Prostate gland (tissue), 2 donors: ENCODE measurements at regions not wholly inside any gene's neighbourhood (a gene's known extent, or its start where the extent isn't known, plus 50 kb on each side); places are given as distances from the start of the nearest gene placed in this dataset.

Source experiments
- POLR2A ChIP-seq: fragments of 450-650 bp; IDR thresholded peaks from one replicate; pipeline ENCODE4 v1.6.1; 2016; ENCODE audit warnings: antibody characterized with exemption, mild to moderate bottlenecking
- POLR2AphosphoS5 ChIP-seq: sonication (generic); formaldehyde crosslinking; IDR thresholded peaks from one replicate; pipeline ENCODE4 v1.6.1; 2017; ENCODE audit warnings: antibody characterized with exemption
- TF ChIP-seq, protein P1 (sequence below), 4 experiments: fragments of 200-600 bp in 2 of 4; fragments of 450-650 bp in 2 of 4; sonication (generic) in 2 of 4; IDR thresholded peaks; 1 replicate in 3 of 4; 2 replicates in 1 of 4; pipeline ENCODE4 v1.5.1; 2016 to 2019; ENCODE audit warnings: antibody characterized with exemption in 4 of 4, mild to moderate bottlenecking in 2 of 4, moderate library complexity in 2 of 4

DNA sequence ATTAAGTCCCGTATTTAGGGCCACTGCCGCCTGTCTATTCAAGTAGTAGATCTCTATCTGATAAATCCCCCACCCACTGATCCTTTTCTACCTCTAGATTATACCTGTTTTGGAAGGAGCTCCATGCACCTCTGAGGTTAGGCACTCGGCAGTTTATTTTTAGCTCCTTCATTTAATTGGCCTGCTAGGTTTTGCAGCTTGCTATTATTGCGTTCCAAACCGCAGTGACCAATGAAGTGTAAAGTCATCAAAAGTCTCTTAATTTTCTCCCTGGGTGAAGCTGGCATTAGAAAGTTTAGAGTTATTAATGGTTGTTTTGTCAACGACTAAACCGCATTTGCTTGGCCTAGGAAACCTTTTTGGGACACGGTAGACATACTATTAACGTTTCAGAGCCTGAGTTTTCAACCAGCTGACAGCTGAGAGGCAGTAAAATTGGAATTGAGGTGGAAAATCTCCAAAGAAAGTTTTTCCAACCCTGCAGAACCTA is 60.0 kb downstream of the RFPL4B start:
- TF ChIP-seq, protein P1, sequence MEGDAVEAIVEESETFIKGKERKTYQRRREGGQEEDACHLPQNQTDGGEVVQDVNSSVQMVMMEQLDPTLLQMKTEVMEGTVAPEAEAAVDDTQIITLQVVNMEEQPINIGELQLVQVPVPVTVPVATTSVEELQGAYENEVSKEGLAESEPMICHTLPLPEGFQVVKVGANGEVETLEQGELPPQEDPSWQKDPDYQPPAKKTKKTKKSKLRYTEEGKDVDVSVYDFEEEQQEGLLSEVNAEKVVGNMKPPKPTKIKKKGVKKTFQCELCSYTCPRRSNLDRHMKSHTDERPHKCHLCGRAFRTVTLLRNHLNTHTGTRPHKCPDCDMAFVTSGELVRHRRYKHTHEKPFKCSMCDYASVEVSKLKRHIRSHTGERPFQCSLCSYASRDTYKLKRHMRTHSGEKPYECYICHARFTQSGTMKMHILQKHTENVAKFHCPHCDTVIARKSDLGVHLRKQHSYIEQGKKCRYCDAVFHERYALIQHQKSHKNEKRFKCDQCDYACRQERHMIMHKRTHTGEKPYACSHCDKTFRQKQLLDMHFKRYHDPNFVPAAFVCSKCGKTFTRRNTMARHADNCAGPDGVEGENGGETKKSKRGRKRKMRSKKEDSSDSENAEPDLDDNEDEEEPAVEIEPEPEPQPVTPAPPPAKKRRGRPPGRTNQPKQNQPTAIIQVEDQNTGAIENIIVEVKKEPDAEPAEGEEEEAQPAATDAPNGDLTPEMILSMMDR (IDR thresholded peaks at IDR 0.05) = no peak
- TF ChIP-seq POLR2A = no peak
- TF ChIP-seq POLR2AphosphoS5 = no peak
